ENCODE measurements at regions not wholly inside any gene's neighbourhood (a gene's known extent, or its start where the extent isn't known, plus 50 kb on each side); places are given as distances from the start of the nearest gene placed in this dataset.

- TF ChIP-seq, protein P1, sequence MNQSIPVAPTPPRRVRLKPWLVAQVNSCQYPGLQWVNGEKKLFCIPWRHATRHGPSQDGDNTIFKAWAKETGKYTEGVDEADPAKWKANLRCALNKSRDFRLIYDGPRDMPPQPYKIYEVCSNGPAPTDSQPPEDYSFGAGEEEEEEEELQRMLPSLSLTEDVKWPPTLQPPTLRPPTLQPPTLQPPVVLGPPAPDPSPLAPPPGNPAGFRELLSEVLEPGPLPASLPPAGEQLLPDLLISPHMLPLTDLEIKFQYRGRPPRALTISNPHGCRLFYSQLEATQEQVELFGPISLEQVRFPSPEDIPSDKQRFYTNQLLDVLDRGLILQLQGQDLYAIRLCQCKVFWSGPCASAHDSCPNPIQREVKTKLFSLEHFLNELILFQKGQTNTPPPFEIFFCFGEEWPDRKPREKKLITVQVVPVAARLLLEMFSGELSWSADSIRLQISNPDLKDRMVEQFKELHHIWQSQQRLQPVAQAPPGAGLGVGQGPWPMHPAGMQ (IDR thresholded peaks at IDR 0.05; ENCODE audit: borderline replicate concordance) = no peak
- no peak for TF ChIP-seq CEBPB (IDR thresholded peaks at IDR 0.05; ENCODE audit: borderline replicate concordance in 1 of 2, low read depth in 2 of 2, low read length in 2 of 2)
- TF ChIP-seq CBFB (IDR thresholded peaks at IDR 0.05; ENCODE audit: low read depth) = no peak
- TF ChIP-seq CREB1 (IDR thresholded peaks at IDR 0.05; ENCODE audit: low read depth) = no peak
- no peak for TF ChIP-seq SUZ12 (IDR thresholded peaks at IDR 0.05; ENCODE audit: unreplicated experiment)
- no peak for TF ChIP-seq TCF7 (IDR thresholded peaks at IDR 0.05; ENCODE audit: borderline replicate concordance)
Observed at GRCh38 chr11:94678901-94679300, 89.3 kb upstream of the AMOTL1 start (continued).

DNA sequence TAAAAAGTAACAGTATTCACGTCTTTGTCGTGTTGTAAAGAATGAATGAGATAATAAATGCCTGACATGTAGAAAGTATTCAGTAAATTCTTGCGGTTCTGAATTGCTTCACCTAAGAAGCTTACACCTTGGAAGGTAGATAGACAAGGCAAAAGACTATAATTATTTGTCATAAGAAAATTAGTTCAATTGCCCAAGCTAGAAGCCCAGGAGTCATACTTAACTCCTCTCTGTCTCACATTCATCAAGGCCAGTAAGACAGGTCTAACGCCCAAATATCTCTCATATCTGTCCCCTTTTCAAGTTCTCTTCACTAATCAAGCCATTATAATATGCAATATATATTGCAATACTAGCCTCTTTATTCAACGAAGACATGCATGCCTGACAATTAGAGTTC, 87.7 kb upstream of the AMOTL1 start:
- H3K79me2 ChIP-seq (ENCODE audit: control insufficient read depth, insufficient read depth, low read length) = no peaks in the 10 kb centered on the region
- H3K4me3 ChIP-seq = no peak overlapping the region
- FAIRE-seq = no peak
- RAD21 ChIA-PET (ENCODE audit: unreplicated experiment) = no interaction called here
- ATAC-seq = no peak
- H3K4me1 ChIP-seq (ENCODE audit: control insufficient read depth, insufficient read depth, low read length) = no peaks in the 10 kb centered on the region
- H3K27ac ChIP-seq (ENCODE audit: control insufficient read depth, insufficient read depth) = no peak overlapping the region
- 44% methylated on average over 5 of the region's 5 CpGs for WGBS (ENCODE audit: insufficient coverage, insufficient replicate concordance, low lambda C conversion rate, missing lambda C conversion rate)
- H3K36me3 ChIP-seq (ENCODE audit: control insufficient read depth in 2 of 2, insufficient read depth in 2 of 2, low read length in 1 of 2) = no peaks in the 10 kb centered on the region
- no peak for DNase-seq (ENCODE audit: low read depth, low spot score)
- in situ Hi-C loops (cut with MboI) (no loop called here), intact Hi-C loops (cut with micrococcal nuclease; ENCODE audit: unreplicated experiment) (no loop called here)
- H4K20me1 ChIP-seq (ENCODE audit: control insufficient read depth, insufficient read depth) = no peaks in the 10 kb centered on the region
- no peak overlapping the region for H2AFZ ChIP-seq (ENCODE audit: control insufficient read depth, low read depth, low read length)
- no TSS peak for BruUV-seq (replicated peaks)
- POLR2A ChIA-PET = no interaction called here
- SMC1A ChIA-PET (ENCODE audit: uncharacterized antibody, unreplicated experiment) = no interaction called here
- H3K9me3 ChIP-seq (replicated peaks; ENCODE audit: control insufficient read depth, insufficient read depth, low read length) = no peaks in the 10 kb centered on the region
- no peak overlapping the region for H3K4me2 ChIP-seq (ENCODE audit: control insufficient read depth, insufficient read depth)
- H3K27me3 ChIP-seq (replicated peaks in 1 of 2; ENCODE audit: control insufficient read depth in 2 of 2, insufficient read depth in 2 of 2, low read length in 1 of 2) = no peaks in the 10 kb centered on the region; a peak in 2 of 4 replicates
- no peak overlapping the region for H3K9ac ChIP-seq (ENCODE audit: control insufficient read depth, insufficient read depth, low read length)
- CTCF ChIA-PET = interaction anchor here (1.2 kb wide), 1 partner anchor 14 kb away, joined by 4 read pairs; no protein-coding TSS in a partner anchor
- no peak for TF ChIP-seq MYC (IDR thresholded peaks at IDR 0.05; ENCODE audit: insufficient read depth, insufficient read length, insufficient replicate concordance, low read length, severe bottlenecking)
- TF ChIP-seq CBX5 (IDR thresholded peaks at IDR 0.05; ENCODE audit: low read depth) = no peak
- no peak for TF ChIP-seq SIX5 (IDR thresholded peaks at IDR 0.05; ENCODE audit: low read depth, low read length, severe bottlenecking)
- no peak for TF ChIP-seq TAF1 (IDR thresholded peaks at IDR 0.05; ENCODE audit: borderline replicate concordance, low read depth, low read length)
- TF ChIP-seq FOS (IDR thresholded peaks at IDR 0.05; ENCODE audit: borderline replicate concordance, extremely low read depth, insufficient read length) = no peak
- TF ChIP-seq SREBF1 (IDR thresholded peaks at IDR 0.05; ENCODE audit: low read length) = no peak
- TF ChIP-seq MLLT1 (IDR thresholded peaks at IDR 0.05) = no peak
- no peak for TF ChIP-seq EP300 (IDR thresholded peaks at IDR 0.05; ENCODE audit: borderline replicate concordance in 1 of 2, control insufficient read depth in 1 of 2, low read depth in 2 of 2, low read length in 2 of 2)
- no peak for TF ChIP-seq WRNIP1 (IDR thresholded peaks at IDR 0.05; ENCODE audit: borderline replicate concordance, low read depth, low read length)
- no peak for TF ChIP-seq BACH1 (IDR thresholded peaks at IDR 0.05; ENCODE audit: borderline replicate concordance)
- TF ChIP-seq EZH2 (IDR thresholded peaks at IDR 0.05; ENCODE audit: borderline replicate concordance, control insufficient read depth, low read depth, low read length) = no peak
- no peak for TF ChIP-seq CREB1 (IDR thresholded peaks at IDR 0.05; ENCODE audit: low read depth)
- no peak for TF ChIP-seq E4F1 (IDR thresholded peaks at IDR 0.05; ENCODE audit: borderline replicate concordance, partially characterized antibody)
- TF ChIP-seq FOXK2 (IDR thresholded peaks at IDR 0.05) = no peak

All from GM12878 (cell line).